Calu3 (cell line): ENCODE measurements at regions not wholly inside any gene's neighbourhood (a gene's known extent, or its start where the extent isn't known, plus 50 kb on each side); places are given as distances from the start of the nearest gene placed in this dataset.
"Not testable (repeated sequence)": the region's sequence is repeated elsewhere in the genome, so short reads cannot be mapped to it uniquely, and the experiment has no call there.

Source experiments
- BruUV-seq: library from RNA; stranded (reverse); fragments of 400-500 nt; replicated peaks from 2 replicates; lab custom pipeline; 2021; lab: Mats Ljungman, UMichigan
- CTCF ChIA-PET: fragments of 300-600 bp; sonication (Branson Sonifier 250); formaldehyde crosslinking; loops from one replicate; lab custom pipeline; 2022; ENCODE audit warnings: antibody characterized with exemption; lab: Charles Lee
- DNase-seq: peaks from one replicate; pipeline ENCODE4 v3.0.0; 2022
- H3K27ac Mint-ChIP-seq: one replicate; pipeline ENCODE4 v1.8.0; 2022; ENCODE audit warnings: mixed read lengths; ENCODE audit not compliant: unreplicated experiment
- H3K27me3 Mint-ChIP-seq: one replicate; pipeline ENCODE4 v1.8.0; 2022; ENCODE audit warnings: mixed read lengths; ENCODE audit not compliant: unreplicated experiment
- H3K36me3 Mint-ChIP-seq: one replicate; pipeline ENCODE4 v1.8.0; 2022; ENCODE audit warnings: mild to moderate bottlenecking, moderate library complexity, mixed read lengths; ENCODE audit not compliant: insufficient read depth, unreplicated experiment
- H3K4me1 Mint-ChIP-seq: one replicate; pipeline ENCODE4 v1.8.0; 2022; ENCODE audit warnings: mild to moderate bottlenecking, low read depth, mixed read lengths; ENCODE audit not compliant: unreplicated experiment
- H3K4me3 Mint-ChIP-seq: one replicate; pipeline ENCODE4 v1.8.0; 2022; ENCODE audit warnings: mild to moderate bottlenecking, low read depth, moderate library complexity, mixed read lengths; ENCODE audit not compliant: unreplicated experiment
- H3K9me3 Mint-ChIP-seq: one replicate; pipeline ENCODE4 v1.8.0; 2022; ENCODE audit warnings: low read depth, mixed read lengths; ENCODE audit not compliant: unreplicated experiment
- CTCF ChIP-seq: fragments of 200-600 bp; IDR thresholded peaks from one replicate; pipeline ENCODE4 v1.8.0; 2022; ENCODE audit warnings: antibody characterized with exemption; ENCODE audit not compliant: unreplicated experiment
- intact Hi-C: fragments of 100-400 bp; cut with micrococcal nuclease; formaldehyde crosslinking; loops from one replicate; pipeline ENCODE4 v1.10.0; 2022; ENCODE audit not compliant: unreplicated experiment

GRCh38 chr12:131286301-131286700 lies 332.6 kb downstream of the ADGRD1 start:
- CTCF ChIA-PET, H3K4me1 Mint-ChIP-seq, DNase-seq, intact Hi-C loops, H3K4me3 Mint-ChIP-seq, H3K9me3 Mint-ChIP-seq, H3K27ac Mint-ChIP-seq, H3K36me3 Mint-ChIP-seq, BruUV-seq: not testable (repeated sequence)
- peaks cover 41% of the 10 kb centered on the region for H3K27me3 Mint-ChIP-seq

- no TSS peak for BruUV-seq
- Mint-ChIP-seq H3K9me3 (peaks cover 3% of the 10 kb centered on the region), H3K27ac (no peak overlapping the region), H3K27me3 (peaks cover 46% of the 10 kb centered on the region), H3K4me3 (no peak overlapping the region), H3K4me1 (peaks cover 8% of the 10 kb centered on the region), H3K36me3 (no peaks in the 10 kb centered on the region)
- TF ChIP-seq CTCF: no peak
- no peak for DNase-seq
- intact Hi-C loops: no loop called here
- CTCF ChIA-PET: no interaction called here
Measured at GRCh38 chr12:131287015-131287937, 333.6 kb downstream of the ADGRD1 start.

DNA sequence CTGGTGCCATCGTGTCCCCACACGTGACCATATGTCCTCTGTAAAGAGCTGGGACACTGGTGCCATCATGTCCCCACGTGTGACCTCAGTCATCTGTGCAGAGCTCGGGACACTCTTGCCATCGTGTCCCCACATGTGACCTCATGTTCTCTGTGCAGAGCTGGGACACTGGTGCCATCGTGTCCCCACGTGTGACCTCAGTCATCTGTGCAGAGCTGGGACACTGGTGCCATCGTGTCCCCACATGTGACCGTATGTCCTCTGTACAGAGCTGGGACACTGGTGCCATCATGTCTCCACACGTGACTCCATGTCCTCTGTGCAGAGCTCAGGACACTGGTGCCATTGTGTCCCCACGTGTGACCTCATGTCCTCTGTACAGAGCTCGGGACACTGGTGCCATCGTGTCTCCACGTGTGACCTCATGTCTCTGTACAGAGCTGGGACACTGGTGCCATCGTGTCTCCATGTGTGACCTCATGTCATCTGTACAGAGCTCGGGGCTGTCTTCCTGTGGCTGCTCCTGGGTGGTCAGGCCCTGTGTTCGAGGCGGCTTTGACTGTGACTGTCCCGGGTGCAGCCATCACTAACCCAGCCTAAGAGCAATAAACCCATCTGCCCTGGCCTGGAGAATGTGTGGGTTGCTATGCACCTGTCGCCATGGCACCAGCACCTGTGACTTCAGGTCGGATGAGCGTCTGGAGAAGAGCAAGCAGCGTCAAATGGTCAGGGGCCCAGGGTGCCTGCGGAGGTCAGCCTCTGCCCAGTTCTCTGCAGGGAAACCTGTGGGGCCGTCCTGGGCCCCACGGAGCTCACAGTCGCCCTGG lies 334.4 kb downstream of the ADGRD1 start:
- peaks cover 3% of the 10 kb centered on the region for H3K9me3 Mint-ChIP-seq
- CTCF ChIA-PET: interaction anchor here (0.7 kb wide), 1 partner anchor 112 kb away, joined by 7 read pairs; no protein-coding TSS in a partner anchor
- TF ChIP-seq CTCF: no peak
- H3K27ac Mint-ChIP-seq: no peak overlapping the region
- intact Hi-C loops: no loop called here
- no peak for DNase-seq
- no peaks in the 10 kb centered on the region for H3K36me3 Mint-ChIP-seq
- no peak overlapping the region for H3K4me3 Mint-ChIP-seq
- peaks cover 42% of the 10 kb centered on the region for H3K27me3 Mint-ChIP-seq
- BruUV-seq: no TSS peak
- peaks cover 8% of the 10 kb centered on the region for H3K4me1 Mint-ChIP-seq

DNA sequence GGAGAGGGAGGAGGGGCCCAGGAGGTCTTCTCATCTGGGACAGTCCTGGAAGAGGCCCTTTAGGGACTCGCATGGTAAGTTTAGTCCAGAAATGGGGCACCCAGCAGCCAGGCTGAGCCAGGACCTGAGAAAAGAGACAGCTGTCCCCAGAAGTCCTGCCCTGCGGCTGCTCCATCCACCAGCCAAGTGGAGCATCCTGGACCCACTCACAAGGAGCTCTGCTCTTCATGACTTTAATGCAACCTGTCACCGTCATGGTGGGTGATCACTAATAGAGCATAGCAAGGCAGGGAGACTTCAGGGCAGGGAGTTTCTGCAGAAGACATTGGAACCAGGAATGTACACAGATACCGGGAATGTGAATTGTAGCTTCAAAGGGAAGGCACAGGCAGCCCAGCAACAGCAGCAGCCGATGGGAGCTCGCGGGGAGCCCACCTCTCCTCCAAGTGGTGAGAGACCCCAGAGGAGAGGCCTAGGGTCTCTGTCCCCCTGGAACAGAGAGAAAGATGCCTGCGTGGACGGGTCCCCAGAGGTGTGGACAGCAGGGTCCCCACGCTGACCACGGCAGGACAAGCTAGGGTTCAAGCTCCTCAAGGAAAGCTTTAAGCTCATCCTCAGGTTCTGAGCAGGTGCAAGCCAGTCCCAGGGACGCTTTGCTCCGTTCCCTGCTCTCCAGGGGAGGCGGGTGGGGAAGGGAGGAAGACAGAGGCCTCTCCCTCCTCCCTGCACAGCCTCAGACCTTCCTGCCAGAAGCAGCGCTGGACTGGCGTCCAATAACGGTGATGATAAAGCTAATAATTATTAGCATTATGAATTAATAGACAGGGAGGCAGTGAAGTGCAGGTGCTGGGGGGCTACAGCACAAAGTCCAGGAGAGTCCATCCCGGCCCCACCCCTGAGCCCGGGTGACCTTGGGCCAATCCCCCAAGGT lies 335.3 kb downstream of the ADGRD1 start:
- H3K36me3 Mint-ChIP-seq, H3K27ac Mint-ChIP-seq, CTCF ChIA-PET, H3K4me1 Mint-ChIP-seq, H3K9me3 Mint-ChIP-seq, intact Hi-C loops, H3K4me3 Mint-ChIP-seq, BruUV-seq, DNase-seq: not testable (repeated sequence)
- H3K27me3 Mint-ChIP-seq: peaks cover 36% of the 10 kb centered on the region

- H3K9me3 Mint-ChIP-seq, H3K27ac Mint-ChIP-seq, H3K4me3 Mint-ChIP-seq, CTCF ChIA-PET, BruUV-seq, DNase-seq, H3K4me1 Mint-ChIP-seq, H3K36me3 Mint-ChIP-seq: not testable (repeated sequence)
- peaks cover 40% of the 10 kb centered on the region for H3K27me3 Mint-ChIP-seq
- intact Hi-C loops: loop anchor here (5.0 kb wide), 1 partner anchor 377 kb away; no protein-coding TSS in a partner anchor
Measured at GRCh38 chr12:131289807-131290206, 336.1 kb downstream of the ADGRD1 start.
